Stimulated activated CD4-positive, alpha-beta T cell treated with anti-CD3 and anti-CD28 coated beads, Interleukin-12 subunit alpha, Interleukin-12 subunit beta, amount 100 ng/mL, for 24 hours (primary cell): ENCODE measurements at regions not wholly inside any gene's neighbourhood (a gene's known extent, or its start where the extent isn't known, plus 50 kb on each side); places are given as distances from the start of the nearest gene placed in this dataset.
"Not testable (repeated sequence)": the region's sequence is repeated elsewhere in the genome, so short reads cannot be mapped to it uniquely, and the experiment has no call there.

Experiments used
- DNase-seq, 2 experiments: peaks; one replicate each; pipeline ENCODE4 v3.0.0-alpha.2; 2020; ENCODE audit warnings: low read depth in 2 of 2

GRCh38 chr16:26386096-26386495 is 680.6 kb upstream of the C16orf82 start:
- DNase-seq, result no peak

- no peak for DNase-seq
Observed at GRCh38 chr16:26391833-26392232, 674.9 kb upstream of the C16orf82 start.

- DNase-seq, result no peak
Observed at GRCh38 chr16:26394409-26394808, 672.3 kb upstream of the C16orf82 start.

GRCh38 chr16:26395700-26396099 is 671.0 kb upstream of the C16orf82 start:
- DNase-seq, result no peak

GRCh38 chr16:26396511-26397235 is 670.1 kb upstream of the C16orf82 start:
- DNase-seq, result no peak

GRCh38 chr16:26413780-26414179 is 652.9 kb upstream of the C16orf82 start:
- DNase-seq, result no peak

GRCh38 chr16:26419458-26419857 is 647.3 kb upstream of the C16orf82 start:
- not testable (repeated sequence) for DNase-seq

- no peak for DNase-seq
Observed at GRCh38 chr16:26430618-26431017, 636.1 kb upstream of the C16orf82 start.

- DNase-seq, result no peak
Observed at GRCh38 chr16:26433807-26434206, 632.9 kb upstream of the C16orf82 start.

- no peak for DNase-seq
Observed at GRCh38 chr16:26441178-26441577, 625.5 kb upstream of the C16orf82 start.

- no peak for DNase-seq
Observed at GRCh38 chr16:26442321-26442720, 624.4 kb upstream of the C16orf82 start.

GRCh38 chr16:26447570-26447969 is 619.2 kb upstream of the C16orf82 start:
- DNase-seq, result no peak

- no peak for DNase-seq
Observed at GRCh38 chr16:26453215-26453614, 613.5 kb upstream of the C16orf82 start.

GRCh38 chr16:26454102-26454501 is 612.6 kb upstream of the C16orf82 start:
- no peak for DNase-seq

GRCh38 chr16:26456074-26456473 is 610.7 kb upstream of the C16orf82 start:
- no peak for DNase-seq

GRCh38 chr16:26457095-26457494 is 609.6 kb upstream of the C16orf82 start:
- DNase-seq, result no peak

GRCh38 chr16:26457882-26458281 is 608.8 kb upstream of the C16orf82 start:
- no peak for DNase-seq

- DNase-seq, result no peak
Observed at GRCh38 chr16:26464576-26465266, 602.0 kb upstream of the C16orf82 start.

GRCh38 chr16:26474405-26474804 is 592.3 kb upstream of the C16orf82 start:
- not testable (repeated sequence) for DNase-seq

- DNase-seq, result no peak
Observed at GRCh38 chr16:26475596-26475995, 591.1 kb upstream of the C16orf82 start.

- DNase-seq, result no peak
Observed at GRCh38 chr16:26491101-26491670, 575.5 kb upstream of the C16orf82 start.

- no peak for DNase-seq
Observed at GRCh38 chr16:26491962-26492361, 574.8 kb upstream of the C16orf82 start.

GRCh38 chr16:26493751-26494150 is 573.0 kb upstream of the C16orf82 start:
- DNase-seq, result no peak
